ENCODE measurements at regions not wholly inside any gene's neighbourhood (a gene's known extent, or its start where the extent isn't known, plus 50 kb on each side); places are given as distances from the start of the nearest gene placed in this dataset.
"Not testable (repeated sequence)": the region's sequence is repeated elsewhere in the genome, so short reads cannot be mapped to it uniquely, and the experiment has no call there.

- no peak for DNase-seq (ENCODE audit: extremely low read depth in 1 of 2, low read depth in 1 of 2)
Observed at GRCh38 chr2:72032481-72033041, 115.1 kb downstream of the CYP26B1 start.

GRCh38 chr2:72031346-72032110, 116.1 kb downstream of the CYP26B1 start:
- DNase-seq (ENCODE audit: extremely low read depth in 1 of 2, low read depth in 1 of 2) = no peak

DNA sequence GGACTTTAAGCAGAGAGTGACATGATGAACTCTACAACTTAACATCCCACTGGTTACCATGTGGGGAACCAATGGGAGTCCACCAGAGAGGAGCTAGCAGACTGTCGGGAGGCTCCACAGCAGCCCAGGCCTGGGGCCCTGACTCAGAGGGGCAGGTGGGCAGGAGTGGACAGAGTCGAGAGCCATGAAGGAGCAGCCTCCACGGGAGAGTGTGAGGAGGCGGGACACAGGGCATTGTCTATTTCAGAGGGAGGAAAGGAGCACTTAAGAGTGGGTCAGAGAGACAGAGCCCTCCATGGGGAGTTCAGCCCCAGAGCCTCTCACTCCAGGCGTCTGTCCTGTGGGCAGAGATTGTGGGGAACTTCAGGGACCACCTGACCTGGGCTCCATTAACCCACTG, 118.7 kb downstream of the CYP26B1 start:
- no peak for DNase-seq (ENCODE audit: extremely low read depth in 1 of 2, low read depth in 1 of 2)

- no peak for DNase-seq (ENCODE audit: extremely low read depth in 1 of 2, low read depth in 1 of 2)
Observed at GRCh38 chr2:72028351-72028995, 119.2 kb downstream of the CYP26B1 start.

DNA sequence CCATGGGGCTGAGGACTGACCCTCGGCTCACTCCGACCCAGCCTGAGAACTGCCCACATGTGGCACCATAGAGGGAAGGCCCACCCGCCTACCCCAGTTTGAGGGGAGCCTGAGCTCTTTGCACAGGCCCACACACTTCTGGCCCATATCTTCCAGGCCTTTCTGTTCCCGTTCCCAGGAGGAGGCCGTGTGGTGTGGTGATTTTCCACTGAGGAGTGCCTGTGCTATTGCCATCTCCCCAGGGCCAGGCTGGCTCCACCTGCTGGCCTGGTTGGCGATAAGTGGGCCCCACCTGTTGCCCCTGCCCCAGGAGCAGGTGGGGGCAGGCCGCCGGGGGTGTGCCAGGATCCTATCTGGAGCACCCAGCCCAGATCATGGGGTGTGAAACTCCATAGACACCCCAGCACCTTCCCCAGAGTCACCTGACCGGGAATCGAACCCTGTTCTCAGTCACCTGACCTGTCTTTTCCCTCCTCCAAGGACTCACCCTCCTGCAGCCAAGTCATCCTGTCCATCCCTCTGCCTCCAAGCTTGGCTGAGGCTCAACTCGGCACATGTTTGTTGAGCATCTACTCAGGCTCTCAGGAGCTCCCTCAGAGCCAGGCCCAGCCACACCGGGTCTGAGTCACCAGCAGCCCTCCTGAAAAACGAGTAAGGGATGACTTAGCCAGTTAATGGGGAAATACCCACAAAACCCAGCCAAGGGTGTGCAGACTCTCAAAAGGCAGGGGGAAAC, 120.1 kb downstream of the CYP26B1 start:
- DNase-seq (ENCODE audit: extremely low read depth in 1 of 2, low read depth in 1 of 2) = no peak

- DNase-seq (ENCODE audit: extremely low read depth in 1 of 2, low read depth in 1 of 2) = no peak
Observed at GRCh38 chr2:72026819-72027425, 120.7 kb downstream of the CYP26B1 start.

DNA sequence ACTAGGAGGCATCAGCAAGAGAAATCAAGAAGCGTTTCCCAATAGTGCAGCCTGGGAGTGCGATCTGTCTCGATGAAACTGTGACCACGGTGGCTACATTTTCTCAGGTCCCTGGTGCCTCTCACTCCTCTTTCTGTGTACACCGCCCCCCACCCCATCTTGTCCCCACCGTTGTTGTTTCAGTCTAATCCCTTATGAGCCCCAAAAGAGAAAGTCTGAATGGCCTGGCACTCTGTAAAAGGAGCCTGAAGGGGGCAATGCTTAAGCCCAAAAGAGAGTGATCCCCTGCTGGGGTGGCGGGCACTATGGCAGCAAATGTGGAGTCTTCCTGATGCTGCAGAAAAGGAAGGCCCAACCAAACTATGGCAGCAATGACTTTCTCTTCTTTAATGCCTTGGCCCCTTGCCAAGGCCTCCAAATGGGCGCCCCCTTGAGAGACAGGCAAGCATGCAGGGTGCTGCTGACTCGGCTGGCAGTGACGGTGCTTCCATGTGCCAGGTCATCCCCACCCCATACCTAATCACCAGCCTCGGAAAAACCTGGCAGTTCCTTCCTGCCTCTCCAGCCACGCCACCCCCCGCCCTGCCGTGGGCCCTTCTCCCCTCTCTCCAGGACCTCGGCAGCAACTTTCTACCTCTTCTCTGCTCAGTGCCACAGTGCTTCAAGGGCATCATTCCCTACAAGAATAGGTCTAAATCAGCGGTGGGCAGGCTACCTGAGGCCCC, 123.0 kb downstream of the CYP26B1 start:
- no peak for DNase-seq (ENCODE audit: extremely low read depth in 1 of 2, low read depth in 1 of 2)

- DNase-seq (ENCODE audit: extremely low read depth in 1 of 2, low read depth in 1 of 2) = no peak
Observed at GRCh38 chr2:72023678-72024390, 123.8 kb downstream of the CYP26B1 start.

- DNase-seq (ENCODE audit: extremely low read depth in 1 of 2, low read depth in 1 of 2) = not testable (repeated sequence)
Observed at GRCh38 chr2:72021371-72021770, 126.3 kb downstream of the CYP26B1 start.

DNA sequence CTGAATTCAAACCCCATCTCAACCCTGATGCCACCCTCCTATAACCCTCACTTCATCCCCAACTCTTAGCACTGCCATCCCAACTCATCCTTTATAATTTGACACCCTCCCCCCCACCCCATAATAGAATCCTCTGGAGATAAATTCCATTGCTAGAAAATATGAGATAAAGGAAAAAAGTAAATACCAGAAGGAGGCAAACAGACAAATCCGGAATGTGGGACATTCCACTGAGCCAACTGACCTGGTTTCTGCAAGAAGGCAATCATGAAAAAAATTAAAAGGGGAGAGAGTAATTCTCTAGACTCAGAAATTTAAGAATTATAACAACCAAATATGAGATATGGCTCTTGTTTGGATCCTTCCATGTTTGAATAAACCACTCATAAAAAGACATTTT, 132.4 kb downstream of the CYP26B1 start:
- DNase-seq (ENCODE audit: extremely low read depth in 1 of 2, low read depth in 1 of 2) = no peak

GRCh38 chr2:72014831-72015230, 132.8 kb downstream of the CYP26B1 start:
- DNase-seq (ENCODE audit: extremely low read depth in 1 of 2, low read depth in 1 of 2) = no peak

- no peak for DNase-seq (ENCODE audit: extremely low read depth in 1 of 2, low read depth in 1 of 2)
Observed at GRCh38 chr2:72013726-72014125, 133.9 kb downstream of the CYP26B1 start.

GRCh38 chr2:72012886-72013574, 134.6 kb downstream of the CYP26B1 start:
- no peak for DNase-seq (ENCODE audit: extremely low read depth in 1 of 2, low read depth in 1 of 2)

DNA sequence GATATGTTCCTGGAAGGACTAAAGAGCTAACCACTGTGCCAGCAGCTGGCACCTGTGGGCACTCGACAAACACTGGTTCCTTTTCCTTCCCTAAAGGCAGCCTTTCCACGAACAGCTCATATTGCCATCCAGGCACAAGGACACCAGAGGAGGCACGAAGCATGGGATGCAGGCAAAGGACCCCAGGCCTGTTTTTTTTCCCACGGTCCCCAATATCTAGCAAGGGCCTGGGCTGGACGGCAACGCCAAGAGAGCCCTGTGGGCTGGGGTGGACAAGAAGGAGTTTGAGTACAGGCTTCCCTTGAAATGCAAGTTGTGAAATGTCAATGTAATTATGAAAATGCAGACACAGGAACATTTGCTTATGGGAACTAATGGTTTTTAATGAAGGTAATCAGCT, 135.9 kb downstream of the CYP26B1 start:
- DNase-seq (ENCODE audit: extremely low read depth in 1 of 2, low read depth in 1 of 2) = no peak

DNA sequence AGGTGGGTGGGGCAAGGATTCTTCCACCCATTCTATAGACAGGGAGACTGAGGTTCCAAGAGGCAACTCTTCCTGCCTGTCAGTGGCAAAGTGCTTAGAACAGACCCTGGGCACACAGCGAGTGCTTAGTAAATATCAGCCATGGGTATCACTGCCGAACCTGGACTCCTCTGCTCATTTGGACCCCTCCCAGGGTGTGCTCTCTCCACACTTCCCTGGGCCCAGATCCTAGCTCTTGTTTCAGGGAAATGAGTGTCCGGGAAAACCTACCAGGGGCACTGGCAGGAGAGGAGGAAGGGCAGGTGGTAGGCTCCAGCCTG, 136.3 kb downstream of the CYP26B1 start:
- DNase-seq (ENCODE audit: extremely low read depth in 1 of 2, low read depth in 1 of 2) = no peak

DNA sequence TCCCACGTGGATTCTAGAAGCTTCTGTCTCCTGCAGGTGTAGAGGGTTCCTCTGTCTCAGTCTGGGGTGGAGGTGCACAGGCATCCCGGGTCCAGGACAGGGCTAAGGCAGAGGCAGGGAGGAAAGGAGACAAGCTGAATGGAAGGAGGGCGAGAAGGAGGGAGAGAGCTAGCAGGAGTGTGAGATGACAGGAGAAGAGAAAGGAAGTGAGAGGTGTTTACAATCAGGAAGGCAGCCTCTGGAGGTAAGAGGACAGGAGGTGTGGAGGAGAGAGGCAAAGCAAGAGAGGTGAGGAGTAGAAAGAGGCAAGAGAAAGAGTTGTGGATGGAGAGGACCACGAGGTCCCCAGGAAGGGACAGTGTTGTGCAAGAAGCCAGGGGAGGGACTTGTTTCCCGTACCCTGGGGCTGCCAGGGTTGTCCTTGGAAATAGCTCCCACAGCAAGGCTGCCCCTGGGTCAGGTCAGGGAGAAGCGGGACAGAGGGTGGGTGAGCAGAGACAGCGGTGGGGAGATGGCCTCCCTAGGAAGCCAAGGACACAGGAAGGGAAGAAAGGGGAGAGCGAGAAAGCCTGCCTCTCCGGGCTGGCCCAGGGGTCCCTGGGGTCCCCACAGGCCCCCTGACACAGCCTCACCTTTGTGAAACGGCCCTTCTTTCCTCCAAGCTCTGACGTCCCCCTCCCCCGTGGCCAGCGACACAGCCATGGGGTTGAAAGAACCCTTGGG, 136.9 kb downstream of the CYP26B1 start:
- no peak for DNase-seq (ENCODE audit: extremely low read depth in 1 of 2, low read depth in 1 of 2)

DNA sequence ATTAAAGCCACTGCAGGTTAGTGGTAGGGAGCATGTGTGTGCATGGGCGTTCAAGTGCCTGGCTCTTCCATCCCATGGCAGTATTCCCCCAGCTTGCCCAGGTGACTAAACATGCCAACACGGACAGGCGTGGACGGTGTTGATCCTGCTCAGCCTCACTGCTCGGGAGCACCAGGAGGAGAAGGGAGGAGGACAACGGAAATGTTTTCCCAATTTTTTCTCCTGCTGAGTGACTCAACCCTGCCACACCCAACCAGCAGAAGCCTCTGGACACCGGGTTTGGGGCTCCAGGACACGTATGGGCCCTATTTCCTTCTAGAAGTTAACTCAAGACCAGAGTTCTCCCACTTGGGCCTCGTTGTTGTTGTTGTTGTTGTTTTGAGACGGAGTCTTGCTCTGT, 139.1 kb downstream of the CYP26B1 start:
- DNase-seq (ENCODE audit: extremely low read depth in 1 of 2, low read depth in 1 of 2) = no peak

DNA sequence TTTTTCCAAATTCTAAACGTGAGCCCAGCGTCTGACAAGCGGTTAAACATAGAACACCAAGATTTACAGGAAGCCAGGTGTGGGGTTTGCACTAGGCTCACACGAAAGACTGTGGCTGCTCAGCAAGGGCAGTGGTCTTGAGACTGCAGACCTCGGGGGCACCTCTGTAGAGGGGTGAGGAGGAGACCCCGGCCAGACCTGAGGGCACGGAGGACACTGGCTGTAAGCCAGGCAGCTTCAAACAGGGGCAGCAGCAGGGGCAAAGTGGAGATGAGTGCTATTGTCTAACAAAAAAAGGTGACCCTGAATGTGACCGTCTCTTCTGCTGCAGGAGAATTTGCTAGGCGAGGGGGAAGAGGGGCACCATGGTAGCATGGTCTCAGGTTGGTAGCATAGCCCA, 140.3 kb downstream of the CYP26B1 start:
- no peak for DNase-seq (ENCODE audit: extremely low read depth in 1 of 2, low read depth in 1 of 2)
